Parathyroid adenoma (tissue), 2 donors: ENCODE measurements at regions not wholly inside any gene's neighbourhood (a gene's known extent, or its start where the extent isn't known, plus 50 kb on each side); places are given as distances from the start of the nearest gene placed in this dataset.
"Not testable (repeated sequence)": the region's sequence is repeated elsewhere in the genome, so short reads cannot be mapped to it uniquely, and the experiment has no call there.

ENCODE experiments used
- H2AFZ ChIP-seq: fragments of 300-600 bp; sonication (generic); one replicate; pipeline ENCODE4 v1.7.0; 2017; ENCODE audit warnings: antibody characterized with exemption, mild to moderate bottlenecking
- H3K27ac ChIP-seq: fragments of 300-600 bp; sonication (generic); one replicate; pipeline ENCODE4 v1.7.0; 2017
- H3K27me3 ChIP-seq: fragments of 300-600 bp; sonication (generic); one replicate; pipeline ENCODE4 v1.7.0; 2017; ENCODE audit warnings: low read length; ENCODE audit not compliant: control insufficient read depth, insufficient read depth
- H3K36me3 ChIP-seq: fragments of 300-600 bp; sonication (generic); one replicate; pipeline ENCODE4 v1.7.0; 2017; ENCODE audit warnings: low read length; ENCODE audit not compliant: control insufficient read depth, insufficient read depth
- H3K4me1 ChIP-seq: fragments of 300-600 bp; sonication (generic); one replicate; pipeline ENCODE4 v1.7.0; 2017; ENCODE audit warnings: control low read depth
- H3K4me2 ChIP-seq: fragments of 300-600 bp; sonication (generic); one replicate; pipeline ENCODE4 v1.7.0; 2017; ENCODE audit warnings: low read length
- H3K4me3 ChIP-seq: fragments of 300-600 bp; sonication (generic); one replicate; pipeline ENCODE4 v1.7.0; 2017; ENCODE audit warnings: low read depth, low read length
- H3K79me2 ChIP-seq: fragments of 300-600 bp; sonication (generic); one replicate; pipeline ENCODE4 v1.7.0; 2017; ENCODE audit warnings: control low read depth
- H3K9ac ChIP-seq: fragments of 300-600 bp; sonication (generic); one replicate; pipeline ENCODE4 v1.7.0; 2017; ENCODE audit warnings: mild to moderate bottlenecking
- H3K9me3 ChIP-seq: fragments of 300-600 bp; sonication (generic); one replicate; pipeline ENCODE4 v1.7.0; 2017; ENCODE audit warnings: low read length; ENCODE audit not compliant: control insufficient read depth
- CTCF ChIP-seq: fragments of 300-600 bp; sonication (generic); IDR thresholded peaks from one replicate; pipeline ENCODE4 v1.7.0; 2017; ENCODE audit warnings: antibody characterized with exemption, mild to moderate bottlenecking
- donor health status: primary hyperparathyroidism.

- Histone ChIP-seq H3K9me3 (no peaks in the 10 kb centered on the region), H3K79me2 (peaks cover 2% of the 10 kb centered on the region), H3K4me1 (no peaks in the 10 kb centered on the region), H3K9ac (no peak overlapping the region), H3K27ac (no peak overlapping the region), H3K36me3 (no peaks in the 10 kb centered on the region), H3K27me3 (no peaks in the 10 kb centered on the region), H3K4me3 (no peak overlapping the region), H2AFZ (no peak overlapping the region), H3K4me2 (no peak overlapping the region)
- no peak for TF ChIP-seq CTCF
These were observed 66.8 kb downstream of the DOP1B start for GRCh38 chr21:36223451-36223850.

- no peak overlapping the region for H3K27ac ChIP-seq
- no peak overlapping the region for H3K9ac ChIP-seq
- no peak overlapping the region for H3K4me3 ChIP-seq
- no peak overlapping the region for H2AFZ ChIP-seq
- H3K4me2 ChIP-seq, result no peak overlapping the region
- no peaks in the 10 kb centered on the region for H3K27me3 ChIP-seq
- no peak for TF ChIP-seq CTCF
- peaks cover 2% of the 10 kb centered on the region for H3K79me2 ChIP-seq
- H3K4me1 ChIP-seq, result no peaks in the 10 kb centered on the region
- no peaks in the 10 kb centered on the region for H3K36me3 ChIP-seq
- H3K9me3 ChIP-seq, result no peaks in the 10 kb centered on the region
These were observed 72.6 kb downstream of the DOP1B start for GRCh38 chr21:36229181-36229580.

- H3K27me3 ChIP-seq, H3K9me3 ChIP-seq, H3K27ac ChIP-seq, H3K4me2 ChIP-seq, H3K36me3 ChIP-seq, H2AFZ ChIP-seq, H3K4me1 ChIP-seq, H3K9ac ChIP-seq, H3K79me2 ChIP-seq, H3K4me3 ChIP-seq: not testable (repeated sequence)
These were observed 74.8 kb downstream of the DOP1B start for GRCh38 chr21:36231444-36231843.

DNA sequence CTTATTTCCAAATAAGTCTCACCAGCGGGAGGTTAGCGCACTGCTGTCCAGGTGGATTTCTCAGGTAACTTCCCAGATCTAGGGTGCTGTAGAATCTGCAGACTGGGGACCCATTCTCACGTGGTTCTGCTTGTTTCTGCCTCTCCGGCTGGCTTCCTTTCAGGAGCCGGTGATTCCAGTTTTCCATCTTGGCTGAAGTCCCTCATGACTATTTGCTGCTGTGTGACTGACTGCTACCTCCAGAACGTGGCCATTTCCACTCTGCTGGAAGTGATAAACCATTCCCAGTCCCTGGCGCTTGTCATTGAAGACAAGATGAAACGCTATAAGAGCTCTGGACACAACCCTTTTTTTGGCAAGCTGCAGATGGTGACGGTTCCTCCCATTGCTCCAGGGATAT is 76.0 kb downstream of the DOP1B start:
- Histone ChIP-seq H3K4me2 (no peak overlapping the region), H3K9ac (no peak overlapping the region), H3K27me3 (no peaks in the 10 kb centered on the region), H3K9me3 (no peaks in the 10 kb centered on the region), H3K4me3 (no peak overlapping the region), H3K27ac (no peak overlapping the region), H3K79me2 (no peaks in the 10 kb centered on the region), H2AFZ (no peak overlapping the region), H3K4me1 (peaks cover 4% of the 10 kb centered on the region), H3K36me3 (no peaks in the 10 kb centered on the region)
- no peak for TF ChIP-seq CTCF

DNA sequence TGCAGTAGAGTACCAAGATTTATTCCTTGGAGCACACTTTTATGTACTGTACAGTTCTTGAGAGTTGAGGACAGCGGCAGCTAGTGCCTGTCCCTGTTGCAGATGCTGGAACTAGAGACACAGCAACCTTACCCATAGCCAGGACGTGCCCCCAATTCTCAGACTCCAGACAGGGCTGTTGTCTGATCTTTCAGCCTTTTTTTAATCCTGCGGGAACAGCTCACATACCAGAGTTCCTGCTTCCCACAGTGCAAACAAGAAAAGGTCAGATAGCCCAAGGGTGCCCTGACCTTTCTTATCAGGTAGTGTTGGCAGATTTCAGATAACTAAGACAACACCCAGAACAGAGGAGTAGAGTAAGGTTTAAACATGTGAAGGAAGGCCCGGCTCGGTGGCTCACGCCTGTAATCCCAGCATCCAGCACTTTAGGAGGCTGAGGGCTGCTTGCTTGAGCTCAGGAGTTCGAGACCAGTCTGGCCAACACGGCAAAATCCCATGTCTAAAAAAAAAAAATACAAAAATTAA is 78.5 kb downstream of the DOP1B start:
- Histone ChIP-seq H3K9me3 (no peaks in the 10 kb centered on the region), H3K27ac (no peak overlapping the region), H3K4me2 (no peak overlapping the region), H3K4me3 (no peak overlapping the region), H3K27me3 (no peaks in the 10 kb centered on the region), H3K4me1 (peaks cover 4% of the 10 kb centered on the region), H3K9ac (no peak overlapping the region), H3K36me3 (no peaks in the 10 kb centered on the region), H2AFZ (no peak overlapping the region), H3K79me2 (no peaks in the 10 kb centered on the region)
- no peak for TF ChIP-seq CTCF
